H9 (cell line): ENCODE measurements at regions not wholly inside any gene's neighbourhood (a gene's known extent, or its start where the extent isn't known, plus 50 kb on each side); places are given as distances from the start of the nearest gene placed in this dataset.

ENCODE experiments used
- DNase-seq: peaks from one replicate; pipeline ENCODE4 v3.0.0-alpha.2; 2017
- H2AFZ ChIP-seq: one replicate; pipeline ENCODE4 v1.6.1; 2013; ENCODE audit warnings: mild to moderate bottlenecking, low read length, control low read depth, moderate library complexity
- H2AK5ac ChIP-seq: 2 replicates; pipeline ENCODE4 v1.6.1; 2013; ENCODE audit warnings: low read length, control low read depth, mixed read lengths; ENCODE audit not compliant: insufficient read length
- H2BK120ac ChIP-seq: one replicate; pipeline ENCODE4 v1.6.1; 2013; ENCODE audit warnings: low read depth, mild to moderate bottlenecking, low read length, control low read depth, inconsistent platforms; ENCODE audit not compliant: poor library complexity, severe bottlenecking
- H2BK12ac ChIP-seq: 2 replicates; pipeline ENCODE4 v1.6.1; 2013; ENCODE audit warnings: low read length, control low read depth, mixed read lengths, low read depth; ENCODE audit not compliant: insufficient read length
- H2BK15ac ChIP-seq: 2 replicates; pipeline ENCODE4 v1.6.1; 2013; ENCODE audit warnings: low read depth, low read length, control low read depth
- H2BK20ac ChIP-seq: one replicate; pipeline ENCODE4 v1.6.1; 2013; ENCODE audit warnings: low read depth, mild to moderate bottlenecking, low read length, control low read depth, inconsistent platforms; ENCODE audit not compliant: poor library complexity, severe bottlenecking
- H2BK5ac ChIP-seq: 2 replicates; pipeline ENCODE4 v1.6.1; 2013; ENCODE audit warnings: low read length, control low read depth, mixed read lengths; ENCODE audit not compliant: insufficient read length
- H3K14ac ChIP-seq: 2 replicates; pipeline ENCODE4 v1.6.1; 2013; ENCODE audit warnings: low read length, control low read depth; ENCODE audit not compliant: insufficient read depth
- H3K18ac ChIP-seq: 2 replicates; pipeline ENCODE4 v1.6.1; 2013; ENCODE audit warnings: low read depth, mild to moderate bottlenecking, mixed read lengths, low read length, control low read depth; ENCODE audit not compliant: insufficient read length
- H3K23ac ChIP-seq: 2 replicates; pipeline ENCODE4 v1.6.1; 2013; ENCODE audit warnings: low read length, control low read depth, mixed read lengths, low read depth; ENCODE audit not compliant: insufficient read length
- H3K23me2 ChIP-seq: 2 replicates; pipeline ENCODE4 v1.6.1; 2013; ENCODE audit warnings: low read depth, mild to moderate bottlenecking, mixed read lengths, low read length, control low read depth; ENCODE audit not compliant: insufficient read length, poor library complexity, severe bottlenecking
- H3K27ac ChIP-seq: 2 replicates; pipeline ENCODE4 v1.5.1; 2013; ENCODE audit warnings: low read length, control low read depth, mixed read lengths, low read depth; ENCODE audit not compliant: insufficient read length
- H3K27me3 ChIP-seq: 2 replicates; pipeline ENCODE4 v1.6.1; 2013; ENCODE audit warnings: low read length, control low read depth, inconsistent platforms; ENCODE audit not compliant: insufficient read depth
- H3K4ac ChIP-seq: 2 replicates; pipeline ENCODE4 v1.6.1; 2013; ENCODE audit warnings: low read depth, mild to moderate bottlenecking, control low read depth, inconsistent platforms, low read length, moderate library complexity
- H3K4me1 ChIP-seq: 2 replicates; pipeline ENCODE4 v1.6.1; 2013; ENCODE audit warnings: low read length, control low read depth, inconsistent platforms; ENCODE audit not compliant: insufficient read depth
- H3K4me2 ChIP-seq: 2 replicates; pipeline ENCODE4 v1.6.1; 2013; ENCODE audit warnings: low read length, control low read depth, mixed read lengths; ENCODE audit not compliant: insufficient read length, insufficient read depth
- H3K56ac ChIP-seq: 2 replicates; pipeline ENCODE4 v1.6.1; 2013; ENCODE audit warnings: low read depth, mild to moderate bottlenecking, mixed read lengths, low read length, control low read depth; ENCODE audit not compliant: insufficient read length
- H3K79me1 ChIP-seq: 2 replicates; pipeline ENCODE4 v1.6.1; 2013; ENCODE audit warnings: low read depth, mild to moderate bottlenecking, moderate library complexity, low read length, control low read depth, inconsistent platforms; ENCODE audit not compliant: insufficient read depth, poor library complexity, severe bottlenecking
- H3K79me2 ChIP-seq: 2 replicates; pipeline ENCODE4 v1.6.1; 2013; ENCODE audit warnings: low read length, control low read depth, inconsistent platforms; ENCODE audit not compliant: insufficient read depth
- H3K9ac ChIP-seq: 2 replicates; pipeline ENCODE4 v1.6.1; 2013; ENCODE audit warnings: low read length, control low read depth, mixed read lengths; ENCODE audit not compliant: insufficient read length; ENCODE audit errors: extremely low read depth
- H3K9me3 ChIP-seq: one replicate; pipeline ENCODE4 v1.6.1; 2013; ENCODE audit warnings: low read depth, low read length, inconsistent platforms; ENCODE audit not compliant: control insufficient read depth
- H3T11ph ChIP-seq: one replicate; pipeline ENCODE4 v1.6.1; 2013; ENCODE audit warnings: mild to moderate bottlenecking, low read length, control low read depth, inconsistent platforms
- H4K20me1 ChIP-seq: one replicate; pipeline ENCODE4 v1.6.1; 2013; ENCODE audit not compliant: control insufficient read depth, insufficient read length, insufficient read depth
- H4K5ac ChIP-seq: 2 replicates; pipeline ENCODE4 v1.6.1; 2013; ENCODE audit warnings: low read depth, mild to moderate bottlenecking, mixed read lengths, low read length, control low read depth; ENCODE audit not compliant: insufficient read length
- H4K8ac ChIP-seq: replicated peaks from 2 replicates; pipeline ENCODE4 v1.6.1; 2013; ENCODE audit warnings: low read length, control low read depth, mixed read lengths, low read depth; ENCODE audit not compliant: insufficient read length
- H4K91ac ChIP-seq: 2 replicates; pipeline ENCODE4 v1.6.1; 2013; ENCODE audit warnings: low read depth, mild to moderate bottlenecking, moderate library complexity, mixed read lengths, low read length, control low read depth; ENCODE audit not compliant: insufficient read length
- H3K27ac Mint-ChIP-seq, 3 experiments: 2 replicates in 2 of 3; 3 replicates in 1 of 3; pipeline ENCODE4 v1.8.0; 2020 to 2021; ENCODE audit warnings: mixed read lengths in 3 of 3, mild to moderate bottlenecking in 1 of 3, moderate library complexity in 1 of 3
- H3K27me3 Mint-ChIP-seq: 2 replicates; pipeline ENCODE4 v1.8.0; 2021; ENCODE audit warnings: low read depth, mild to moderate bottlenecking, moderate library complexity, mixed read lengths
- H3K36me3 Mint-ChIP-seq, 3 experiments: 2 replicates in 2 of 3; 3 replicates in 1 of 3; pipeline ENCODE4 v1.8.0; 2020 to 2021; ENCODE audit warnings: low read depth in 3 of 3, mixed read lengths in 3 of 3; ENCODE audit not compliant: insufficient read depth in 1 of 3
- H3K4me1 Mint-ChIP-seq, 2 experiments: 2 replicates each; pipeline ENCODE4 v1.8.0; 2020; ENCODE audit warnings: mixed read lengths in 2 of 2
- H3K4me3 Mint-ChIP-seq, 2 experiments: 2 replicates in 1 of 2; 3 replicates in 1 of 2; pipeline ENCODE4 v1.8.0; 2020 to 2021; ENCODE audit warnings: mild to moderate bottlenecking in 2 of 2, mixed read lengths in 2 of 2, moderate library complexity in 1 of 2
- H3K9me3 Mint-ChIP-seq, 2 experiments: 2 replicates in 1 of 2; 3 replicates in 1 of 2; pipeline ENCODE4 v1.8.0; 2020; ENCODE audit warnings: mild to moderate bottlenecking in 2 of 2, mixed read lengths in 2 of 2, moderate library complexity in 1 of 2
- WGBS: extraction: QIAGEN DNeasy Blood & Tissue Kit; methylation state at CpG from one replicate; pipeline ENCODE4 v1.1.7; 2013; ENCODE audit warnings: missing lambda C conversion rate, low lambda C conversion rate, mixed read lengths; ENCODE audit not compliant: insufficient read length; ENCODE audit errors: extremely low coverage; 5-methylcytosine and 5-hydroxymethylcytosine counted together
- TF ChIP-seq, protein P1 (sequence below): fragments of 200-600 bp; sonication (generic); conservative IDR thresholded peaks from 3 replicates; pipeline ENCODE4 v1.8.0; 2021; ENCODE audit warnings: antibody characterized with exemption, mild to moderate bottlenecking

DNA sequence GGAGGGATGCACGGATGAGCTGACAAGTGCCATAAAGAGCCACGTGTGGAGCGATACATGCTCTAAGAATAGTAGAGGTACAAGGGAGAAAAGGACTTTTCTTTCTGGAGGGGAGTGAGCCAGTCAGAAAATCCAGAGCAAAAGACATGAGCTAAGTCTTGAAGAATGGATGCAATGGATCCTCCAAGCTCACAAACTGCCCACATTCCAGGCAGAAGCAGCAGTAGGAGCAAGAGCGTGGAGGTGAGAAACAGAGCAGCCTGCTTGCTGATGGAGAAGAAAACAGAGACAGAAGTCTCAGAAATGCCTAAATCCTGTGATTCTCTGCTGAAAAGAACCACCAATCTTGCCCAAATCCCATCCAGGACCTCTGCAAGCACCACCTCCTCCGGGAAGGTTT, 78.2 kb upstream of the RALGPS2 start:
- Histone ChIP-seq H3T11ph (no peak overlapping the region), H2BK15ac (no peak overlapping the region), H4K91ac (no peak overlapping the region), H3K4ac (no peak overlapping the region), H2AFZ (no peak overlapping the region), H3K18ac (no peak overlapping the region), H2BK120ac (no peak overlapping the region), H3K79me2 (no peaks in the 10 kb centered on the region), H3K14ac (no peak overlapping the region), H3K4me1 (peaks cover 4% of the 10 kb centered on the region; the same call in 1 of the 2 replicates), H4K5ac (no peak overlapping the region), H3K9ac (no peak overlapping the region), H3K9me3 (no peaks in the 10 kb centered on the region), H2AK5ac (no peak overlapping the region), H2BK12ac (no peak overlapping the region), H2BK5ac (no peak overlapping the region), H3K4me2 (no peak overlapping the region), H3K79me1 (no peaks in the 10 kb centered on the region), H3K23ac (no peak overlapping the region), H4K8ac (no peak overlapping the region), H3K27ac (no peak overlapping the region), H4K20me1 (peaks cover 2% of the 10 kb centered on the region), H3K23me2 (no peaks in the 10 kb centered on the region), H3K56ac (no peak overlapping the region), H2BK20ac (no peak overlapping the region), H3K27me3 (no peaks in the 10 kb centered on the region; the same call in 1 of the 2 replicates)
- Mint-ChIP-seq H3K36me3 (no peaks in the 10 kb centered on the region), H3K27ac (no peak overlapping the region), H3K4me3 (no peak overlapping the region), H3K9me3 (no peaks in the 10 kb centered on the region), H3K27me3 (no peaks in the 10 kb centered on the region; the same call in 1 of the 2 replicates), H3K4me1 (peaks cover 30 to 43% of the 10 kb centered on the region in 2 experiments)
- TF ChIP-seq, protein P1, sequence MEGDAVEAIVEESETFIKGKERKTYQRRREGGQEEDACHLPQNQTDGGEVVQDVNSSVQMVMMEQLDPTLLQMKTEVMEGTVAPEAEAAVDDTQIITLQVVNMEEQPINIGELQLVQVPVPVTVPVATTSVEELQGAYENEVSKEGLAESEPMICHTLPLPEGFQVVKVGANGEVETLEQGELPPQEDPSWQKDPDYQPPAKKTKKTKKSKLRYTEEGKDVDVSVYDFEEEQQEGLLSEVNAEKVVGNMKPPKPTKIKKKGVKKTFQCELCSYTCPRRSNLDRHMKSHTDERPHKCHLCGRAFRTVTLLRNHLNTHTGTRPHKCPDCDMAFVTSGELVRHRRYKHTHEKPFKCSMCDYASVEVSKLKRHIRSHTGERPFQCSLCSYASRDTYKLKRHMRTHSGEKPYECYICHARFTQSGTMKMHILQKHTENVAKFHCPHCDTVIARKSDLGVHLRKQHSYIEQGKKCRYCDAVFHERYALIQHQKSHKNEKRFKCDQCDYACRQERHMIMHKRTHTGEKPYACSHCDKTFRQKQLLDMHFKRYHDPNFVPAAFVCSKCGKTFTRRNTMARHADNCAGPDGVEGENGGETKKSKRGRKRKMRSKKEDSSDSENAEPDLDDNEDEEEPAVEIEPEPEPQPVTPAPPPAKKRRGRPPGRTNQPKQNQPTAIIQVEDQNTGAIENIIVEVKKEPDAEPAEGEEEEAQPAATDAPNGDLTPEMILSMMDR, result no peak
- no CpG with 5 or more reads among the region's 5 CpGs for WGBS
- DNase-seq, result no peak
